ENCODE measurements at regions not wholly inside any gene's neighbourhood (a gene's known extent, or its start where the extent isn't known, plus 50 kb on each side); places are given as distances from the start of the nearest gene placed in this dataset.

DNA sequence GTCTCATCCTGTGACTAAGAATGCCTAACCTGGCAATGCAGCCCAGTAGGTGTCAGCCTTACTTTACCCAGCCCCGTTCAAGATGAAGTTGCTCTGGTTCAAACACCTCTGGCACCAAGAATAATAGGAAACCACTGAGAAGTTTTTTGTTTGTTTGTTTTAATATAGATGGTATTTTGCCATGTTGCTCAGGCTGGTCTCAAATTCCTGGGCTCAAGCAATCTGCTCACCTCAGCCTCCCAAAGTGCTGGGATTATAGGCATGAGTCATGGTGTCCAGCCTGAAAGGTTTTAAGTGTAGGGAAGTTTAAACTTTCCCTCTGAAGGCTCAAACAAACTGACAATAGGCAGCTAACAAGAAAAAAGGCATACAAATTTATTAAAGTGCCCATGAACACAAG lies 51.2 kb upstream of the ABCC4 start:
- H3K4me3 ChIP-seq (ENCODE audit: low read depth, low read length, poor library complexity, severe bottlenecking), result no peak overlapping the region
- TF ChIP-seq, protein P1, sequence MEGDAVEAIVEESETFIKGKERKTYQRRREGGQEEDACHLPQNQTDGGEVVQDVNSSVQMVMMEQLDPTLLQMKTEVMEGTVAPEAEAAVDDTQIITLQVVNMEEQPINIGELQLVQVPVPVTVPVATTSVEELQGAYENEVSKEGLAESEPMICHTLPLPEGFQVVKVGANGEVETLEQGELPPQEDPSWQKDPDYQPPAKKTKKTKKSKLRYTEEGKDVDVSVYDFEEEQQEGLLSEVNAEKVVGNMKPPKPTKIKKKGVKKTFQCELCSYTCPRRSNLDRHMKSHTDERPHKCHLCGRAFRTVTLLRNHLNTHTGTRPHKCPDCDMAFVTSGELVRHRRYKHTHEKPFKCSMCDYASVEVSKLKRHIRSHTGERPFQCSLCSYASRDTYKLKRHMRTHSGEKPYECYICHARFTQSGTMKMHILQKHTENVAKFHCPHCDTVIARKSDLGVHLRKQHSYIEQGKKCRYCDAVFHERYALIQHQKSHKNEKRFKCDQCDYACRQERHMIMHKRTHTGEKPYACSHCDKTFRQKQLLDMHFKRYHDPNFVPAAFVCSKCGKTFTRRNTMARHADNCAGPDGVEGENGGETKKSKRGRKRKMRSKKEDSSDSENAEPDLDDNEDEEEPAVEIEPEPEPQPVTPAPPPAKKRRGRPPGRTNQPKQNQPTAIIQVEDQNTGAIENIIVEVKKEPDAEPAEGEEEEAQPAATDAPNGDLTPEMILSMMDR (conservative IDR thresholded peaks at IDR 0.05; ENCODE audit: low read length), result no peak
- no peak for TF ChIP-seq EZH2phosphoT487 (IDR thresholded peaks at IDR 0.05; ENCODE audit: borderline replicate concordance, low read depth, low read length)
- no peaks in the 10 kb centered on the region for H4K20me1 ChIP-seq (ENCODE audit: insufficient read depth, low read length)
- intact Hi-C loops (cut with micrococcal nuclease; ENCODE audit: unreplicated experiment), result no loop called here
- no peaks in the 10 kb centered on the region for H3K9me2 ChIP-seq (ENCODE audit: insufficient read depth, low read length)
- DNase-seq (ENCODE audit: low spot score), result no peak
- H3K9me3 ChIP-seq (ENCODE audit: low read length), result no peaks in the 10 kb centered on the region
- ChIA-PET CTCF (ENCODE audit: unreplicated experiment) (no interaction called here), POLR2A (no interaction called here)
- H3K27ac ChIP-seq (ENCODE audit: low read depth, low read length, poor library complexity, severe bottlenecking), result no peak overlapping the region
- H3K4me2 ChIP-seq (ENCODE audit: low read length), result no peak overlapping the region
- no peak overlapping the region for H2AFZ ChIP-seq (ENCODE audit: low read length)
- H3K4me1 ChIP-seq (ENCODE audit: insufficient read depth, low read length, poor library complexity, severe bottlenecking), result no peaks in the 10 kb centered on the region
- H3K79me2 ChIP-seq (ENCODE audit: insufficient read depth, low read depth, low read length), result no peaks in the 10 kb centered on the region
- no peaks in the 10 kb centered on the region for H3K36me3 ChIP-seq (ENCODE audit: insufficient read depth, low read length)
- BruUV-seq (replicated peaks), result no TSS peak

DNA sequence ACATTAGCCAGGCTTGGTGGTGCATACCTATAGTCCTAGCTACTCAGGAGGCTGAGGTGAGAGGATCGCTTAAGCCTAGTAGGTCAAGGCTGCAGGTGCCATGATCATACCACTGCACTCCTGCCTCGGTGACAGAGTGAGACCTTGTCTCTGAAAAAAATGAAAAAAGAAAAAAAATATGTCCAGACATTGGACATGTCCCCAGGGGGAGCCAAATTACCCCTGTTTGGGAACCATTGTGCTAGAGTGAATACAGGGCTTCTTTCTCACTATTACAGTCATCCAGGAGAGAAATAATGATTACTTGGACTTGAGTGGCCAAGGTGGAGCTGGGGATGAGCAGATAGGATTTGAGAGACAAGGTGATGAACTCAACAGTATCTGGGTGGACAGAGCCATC lies 52.9 kb upstream of the ABCC4 start:
- TF ChIP-seq, protein P1 (conservative IDR thresholded peaks at IDR 0.05; ENCODE audit: low read length), result no peak
- no peak for TF ChIP-seq EZH2phosphoT487 (IDR thresholded peaks at IDR 0.05; ENCODE audit: borderline replicate concordance, low read depth, low read length)
- Histone ChIP-seq H3K9me2 (ENCODE audit: insufficient read depth, low read length) (no peaks in the 10 kb centered on the region), H3K4me3 (ENCODE audit: low read depth, low read length, poor library complexity, severe bottlenecking) (no peak overlapping the region), H4K20me1 (ENCODE audit: insufficient read depth, low read length) (no peaks in the 10 kb centered on the region), H3K4me1 (ENCODE audit: insufficient read depth, low read length, poor library complexity, severe bottlenecking) (no peaks in the 10 kb centered on the region), H2AFZ (ENCODE audit: low read length) (no peak overlapping the region), H3K9me3 (ENCODE audit: low read length) (no peaks in the 10 kb centered on the region), H3K27ac (ENCODE audit: low read depth, low read length, poor library complexity, severe bottlenecking) (no peak overlapping the region), H3K79me2 (ENCODE audit: insufficient read depth, low read depth, low read length) (no peaks in the 10 kb centered on the region), H3K36me3 (ENCODE audit: insufficient read depth, low read length) (no peaks in the 10 kb centered on the region), H3K4me2 (ENCODE audit: low read length) (no peak overlapping the region)
- no TSS peak for BruUV-seq (replicated peaks)
- no peak for DNase-seq (ENCODE audit: low spot score)
- ChIA-PET CTCF (ENCODE audit: unreplicated experiment) (no interaction called here), POLR2A (no interaction called here)
- intact Hi-C loops (cut with micrococcal nuclease; ENCODE audit: unreplicated experiment), result no loop called here

DNA sequence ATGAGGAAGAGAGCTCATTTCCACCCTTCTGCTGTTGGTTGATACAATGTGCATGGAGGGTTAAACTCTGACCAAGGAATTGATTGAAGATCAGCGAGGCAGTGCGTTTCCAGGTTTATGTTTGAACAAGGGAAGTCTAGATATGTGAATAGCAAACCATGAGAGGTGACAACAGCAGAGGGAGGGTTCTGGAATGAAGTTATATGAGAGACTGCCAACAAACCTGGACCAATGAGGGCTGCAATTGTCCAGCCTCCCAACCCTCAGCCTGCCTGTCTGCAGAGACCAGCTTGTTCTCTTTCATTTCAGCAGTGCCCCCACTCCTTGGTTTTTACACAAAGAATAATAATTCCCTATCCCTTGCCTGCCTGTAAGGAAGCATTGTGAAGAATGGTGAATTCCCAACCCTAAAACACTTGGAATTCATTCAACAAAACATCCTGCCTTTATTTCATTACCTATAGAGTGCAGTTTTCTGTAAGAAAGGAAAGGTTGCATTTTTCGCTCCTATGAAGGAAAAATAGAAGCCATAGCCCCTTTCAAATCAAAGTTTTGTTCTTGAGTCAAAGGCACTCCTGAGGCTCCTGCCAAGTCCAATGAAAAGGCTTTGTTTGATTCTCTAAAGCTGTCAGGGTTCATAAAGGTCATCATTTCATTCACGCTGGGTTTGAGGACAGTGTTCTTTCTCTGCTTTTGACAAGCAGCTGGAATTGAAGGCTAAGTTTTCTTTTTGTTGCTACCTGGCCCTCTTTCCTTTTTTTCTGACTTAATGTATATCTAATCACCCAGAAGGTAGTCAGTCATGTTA lies 53.6 kb upstream of the ABCC4 start:
- H3K4me1 ChIP-seq (ENCODE audit: insufficient read depth, low read length, poor library complexity, severe bottlenecking), result no peaks in the 10 kb centered on the region
- CTCF ChIA-PET (ENCODE audit: unreplicated experiment), result no interaction called here
- intact Hi-C loops (cut with micrococcal nuclease; ENCODE audit: unreplicated experiment), result no loop called here

More for the DNA sequence above, 53.6 kb upstream of the ABCC4 start:
- no peaks in the 10 kb centered on the region for H3K36me3 ChIP-seq (ENCODE audit: insufficient read depth, low read length)
- H3K4me3 ChIP-seq (ENCODE audit: low read depth, low read length, poor library complexity, severe bottlenecking), result no peak overlapping the region
- no peaks in the 10 kb centered on the region for H3K9me2 ChIP-seq (ENCODE audit: insufficient read depth, low read length)
- TF ChIP-seq, protein P1 (conservative IDR thresholded peaks at IDR 0.05; ENCODE audit: low read length), result no peak
- no peak for TF ChIP-seq EZH2phosphoT487 (IDR thresholded peaks at IDR 0.05; ENCODE audit: borderline replicate concordance, low read depth, low read length)
- H2AFZ ChIP-seq (ENCODE audit: low read length), result no peak overlapping the region
- no peaks in the 10 kb centered on the region for H3K79me2 ChIP-seq (ENCODE audit: insufficient read depth, low read depth, low read length)
- BruUV-seq (replicated peaks), result no TSS peak
- no peaks in the 10 kb centered on the region for H3K9me3 ChIP-seq (ENCODE audit: low read length)
- DNase-seq (ENCODE audit: low spot score), result no peak
- no peaks in the 10 kb centered on the region for H4K20me1 ChIP-seq (ENCODE audit: insufficient read depth, low read length)
- H3K4me2 ChIP-seq (ENCODE audit: low read length), result no peak overlapping the region
- POLR2A ChIA-PET, result no interaction called here
- no peak overlapping the region for H3K27ac ChIP-seq (ENCODE audit: low read depth, low read length, poor library complexity, severe bottlenecking)
